ENCODE measurements at regions not wholly inside any gene's neighbourhood (a gene's known extent, or its start where the extent isn't known, plus 50 kb on each side); places are given as distances from the start of the nearest gene placed in this dataset.
"Not testable (repeated sequence)": the region's sequence is repeated elsewhere in the genome, so short reads cannot be mapped to it uniquely, and the experiment has no call there.

GRCh38 chr6:102766963-102767362 lies 1373.5 kb downstream of the GRIK2 start:
- CTCF ChIA-PET: no interaction called here
- POLR2A ChIA-PET: no interaction called here

DNA sequence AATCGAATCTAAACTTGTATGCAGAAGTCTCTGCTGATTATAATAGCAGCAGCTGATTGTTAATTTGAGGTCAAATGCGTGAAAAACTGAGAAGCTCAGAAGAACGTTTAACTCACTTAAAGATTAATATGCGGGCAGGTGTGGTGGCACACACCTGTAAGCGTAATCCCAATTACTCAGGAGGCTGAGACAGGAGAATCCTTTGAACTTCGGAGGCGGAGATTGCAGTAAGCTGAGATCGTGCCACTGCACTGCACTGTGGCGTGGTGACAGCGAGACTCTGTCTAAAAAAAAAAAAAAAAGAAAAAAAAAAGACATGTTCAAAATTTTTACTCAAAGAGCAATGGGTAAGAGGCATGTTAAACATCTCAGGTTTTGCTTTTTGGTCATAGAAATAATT lies 1370.8 kb downstream of the GRIK2 start:
- POLR2A ChIA-PET: no interaction called here
- CTCF ChIA-PET: no interaction called here

DNA sequence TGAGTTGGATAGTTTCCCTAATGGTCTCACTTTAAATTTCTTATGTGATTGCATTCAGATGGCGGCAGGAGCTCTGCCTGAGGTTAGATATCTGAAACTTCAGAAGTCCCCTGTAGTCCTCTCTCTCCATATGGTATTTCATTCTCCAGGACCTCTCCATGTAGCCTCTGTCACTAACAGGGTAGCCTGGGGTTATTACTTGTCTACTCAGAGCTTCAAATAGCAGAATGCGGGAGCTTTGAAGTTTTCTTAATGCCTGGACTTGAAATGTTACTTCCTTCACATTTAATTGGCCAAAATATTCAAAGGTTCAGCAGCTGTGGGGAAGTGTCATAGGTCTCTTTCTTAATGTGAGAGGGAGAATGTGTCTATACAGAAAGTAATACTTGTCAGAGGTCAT lies 1370.4 kb downstream of the GRIK2 start:
- CTCF ChIA-PET: no interaction called here

DNA sequence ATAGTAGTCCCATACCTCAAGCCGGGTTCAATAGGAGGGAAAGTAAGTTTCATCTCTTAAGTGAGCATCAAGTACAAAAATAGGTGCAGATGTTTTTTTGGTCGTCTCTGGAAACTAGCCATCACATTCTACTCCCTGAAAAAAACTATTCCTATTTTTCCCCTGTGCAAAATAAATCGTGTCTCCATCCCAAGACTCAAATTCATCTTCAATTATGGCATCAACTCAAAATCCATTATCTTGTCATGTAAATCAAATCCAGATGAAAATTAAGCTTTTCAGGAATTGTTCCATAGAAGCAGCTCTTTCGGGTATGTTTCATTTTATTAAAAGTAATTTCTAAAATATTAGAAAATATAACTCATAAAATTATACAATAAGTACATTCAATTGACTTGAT lies 1368.4 kb downstream of the GRIK2 start:
- POLR2A ChIA-PET: no interaction called here
- CTCF ChIA-PET: no interaction called here

More for the DNA sequence above, 1370.4 kb downstream of the GRIK2 start:
- POLR2A ChIA-PET: no interaction called here

DNA sequence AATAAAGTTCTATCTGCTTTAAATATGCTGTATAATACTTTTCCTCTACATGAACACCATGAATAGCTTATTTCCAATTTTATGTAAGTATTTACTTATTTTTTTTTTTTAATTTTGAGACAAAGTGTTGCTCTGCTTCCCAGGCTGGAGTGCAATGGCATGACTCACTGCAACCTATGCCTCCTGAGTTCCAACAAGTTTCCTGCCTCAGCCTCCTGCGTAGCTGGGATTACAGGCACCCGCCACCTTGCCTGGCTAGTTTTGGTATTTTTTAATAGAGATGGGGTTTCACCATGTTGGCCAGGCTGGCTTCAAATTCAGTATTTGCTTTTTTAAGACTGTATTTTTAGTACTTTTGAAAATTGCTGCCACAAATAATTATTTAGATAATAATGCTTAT lies 1365.9 kb downstream of the GRIK2 start:
- CTCF ChIA-PET: no interaction called here
- POLR2A ChIA-PET: no interaction called here

- CTCF ChIA-PET, POLR2A ChIA-PET: not testable (repeated sequence)
These were observed 1365.0 kb downstream of the GRIK2 start for GRCh38 chr6:102758536-102758935.

DNA sequence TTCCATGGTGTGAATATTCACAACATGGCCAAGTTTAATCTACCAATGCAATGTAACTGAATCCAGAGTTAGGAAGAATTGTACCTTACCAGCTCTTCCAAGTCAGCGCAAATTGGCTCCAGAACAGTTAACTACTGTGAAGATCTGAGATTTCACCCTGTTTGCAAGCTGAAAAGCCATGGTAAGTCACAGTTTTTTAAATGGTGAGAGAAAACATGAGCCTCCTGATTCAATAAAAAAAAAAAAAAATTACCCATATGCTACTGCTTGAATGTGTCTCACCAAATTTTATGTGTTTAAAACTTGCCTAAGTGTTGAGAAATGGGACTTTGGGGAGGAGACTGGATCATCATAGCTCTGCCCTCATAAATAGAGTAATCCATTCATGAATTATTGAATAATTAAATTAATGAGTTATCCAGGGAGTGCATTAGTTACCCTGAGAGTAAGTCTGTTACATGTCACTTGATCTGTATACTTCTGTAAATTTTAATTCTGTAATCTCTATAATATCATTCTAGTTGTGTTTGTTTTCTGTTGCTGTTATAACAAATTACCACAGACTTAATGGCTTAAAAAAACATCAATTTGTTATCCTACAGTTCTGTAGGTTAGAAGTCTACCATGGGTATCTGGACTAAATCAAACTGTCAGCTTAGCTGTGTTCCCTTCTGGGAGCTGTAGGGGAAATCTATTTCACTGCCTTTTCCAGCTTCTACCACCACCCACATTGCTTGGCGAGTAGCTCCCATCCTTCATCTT lies 1355.9 kb downstream of the GRIK2 start:
- POLR2A ChIA-PET: no interaction called here

DNA sequence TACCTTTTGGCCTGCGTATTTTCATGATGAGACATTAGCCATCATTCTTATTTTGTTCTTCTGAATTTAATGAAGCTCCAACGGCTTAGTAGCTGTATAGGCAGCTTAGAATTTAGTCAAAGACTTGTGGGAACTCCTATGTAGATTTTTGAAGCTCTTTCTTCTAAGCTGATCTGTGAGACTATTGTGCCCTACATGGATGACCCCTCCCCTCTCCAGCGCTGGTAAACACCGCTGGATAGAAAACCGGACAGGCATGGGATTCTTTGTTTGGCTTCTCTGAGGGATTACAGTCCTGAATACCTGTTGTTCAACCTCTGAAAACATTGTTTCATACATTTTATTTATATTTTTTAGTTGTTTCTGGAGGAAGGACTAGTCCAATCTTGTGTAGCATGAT lies 1353.4 kb downstream of the GRIK2 start:
- CTCF ChIA-PET: no interaction called here

More for the DNA sequence above, 1355.9 kb downstream of the GRIK2 start:
- CTCF ChIA-PET: no interaction called here

DNA sequence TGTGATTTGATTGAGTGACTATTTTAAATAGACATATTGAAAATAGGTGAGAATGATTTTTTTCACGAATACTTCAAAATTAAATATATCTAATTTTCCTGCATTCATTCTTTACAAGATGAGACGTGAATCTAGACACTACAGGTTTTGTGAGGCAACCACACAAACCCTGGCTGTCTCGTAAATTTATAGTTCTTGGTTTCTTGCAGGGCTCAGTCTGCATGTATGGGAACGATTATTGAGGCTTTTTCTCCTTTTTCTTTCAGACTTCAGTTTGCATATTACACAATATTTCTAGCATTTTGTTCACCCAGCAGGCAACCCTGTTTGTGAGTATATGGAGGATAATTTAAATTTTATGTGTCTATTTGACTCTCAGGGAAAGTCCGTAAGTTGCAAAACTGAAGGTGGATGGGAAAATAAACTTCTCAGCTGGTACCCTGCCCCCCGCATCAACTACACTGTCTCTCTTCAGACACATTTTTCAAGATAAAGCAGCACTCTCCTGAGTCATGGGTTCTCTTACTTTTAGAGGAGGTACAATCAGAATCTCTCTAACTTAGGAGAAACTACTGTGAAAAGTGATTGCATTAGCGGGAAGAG lies 1349.3 kb downstream of the GRIK2 start:
- ChIA-PET POLR2A (no interaction called here), CTCF (no interaction called here)

More for the DNA sequence above, 1353.4 kb downstream of the GRIK2 start:
- POLR2A ChIA-PET: no interaction called here

DNA sequence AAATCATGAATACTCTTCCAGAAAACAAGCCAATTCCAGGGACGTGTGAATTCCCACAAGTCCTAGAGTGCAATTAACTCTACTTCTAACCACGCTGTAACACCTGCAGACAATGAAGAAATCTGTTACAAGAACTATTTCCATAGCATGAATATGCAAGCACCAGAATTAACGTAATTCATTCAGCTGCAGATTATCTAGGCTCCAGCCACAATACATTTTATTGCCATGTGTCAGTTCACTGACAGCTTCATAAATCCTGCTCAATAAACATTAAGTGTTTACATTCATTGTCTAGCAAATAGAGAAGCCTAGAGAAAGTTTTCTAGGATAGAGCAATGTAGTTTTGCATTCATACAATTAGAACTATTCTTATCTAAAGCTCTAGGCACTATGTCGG lies 1348.5 kb downstream of the GRIK2 start:
- ChIA-PET POLR2A (no interaction called here), CTCF (no interaction called here)

- POLR2A ChIA-PET: no interaction called here
- CTCF ChIA-PET: no interaction called here
These were observed 1343.4 kb downstream of the GRIK2 start for GRCh38 chr6:102736941-102737368.

DNA sequence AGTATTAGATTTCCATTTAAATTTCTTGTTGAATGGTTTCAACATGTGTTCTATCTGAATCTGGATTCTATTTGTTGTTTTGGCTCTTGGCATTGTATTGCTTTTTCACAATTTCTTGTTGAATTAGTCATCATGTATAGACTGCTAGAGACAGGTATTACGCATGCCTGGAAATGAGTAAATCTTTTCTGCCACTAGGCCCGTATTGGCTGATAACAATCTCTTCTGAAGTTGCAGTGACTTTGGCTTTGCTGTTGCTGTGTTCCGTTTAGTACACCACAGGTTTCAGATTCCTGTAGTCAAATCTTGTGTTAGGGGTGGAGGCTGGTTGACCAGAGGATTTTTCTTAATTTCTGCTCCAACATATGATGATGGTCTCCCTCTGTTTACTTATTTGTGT lies 1339.4 kb downstream of the GRIK2 start:
- POLR2A ChIA-PET: no interaction called here

GRCh38 chr6:102722086-102722485 lies 1328.6 kb downstream of the GRIK2 start:
- POLR2A ChIA-PET, CTCF ChIA-PET: not testable (repeated sequence)

More for the DNA sequence above, 1339.4 kb downstream of the GRIK2 start:
- CTCF ChIA-PET: no interaction called here

GRCh38 chr6:102717737-102718456 lies 1324.4 kb downstream of the GRIK2 start:
- POLR2A ChIA-PET: no interaction called here
- CTCF ChIA-PET: no interaction called here

DNA sequence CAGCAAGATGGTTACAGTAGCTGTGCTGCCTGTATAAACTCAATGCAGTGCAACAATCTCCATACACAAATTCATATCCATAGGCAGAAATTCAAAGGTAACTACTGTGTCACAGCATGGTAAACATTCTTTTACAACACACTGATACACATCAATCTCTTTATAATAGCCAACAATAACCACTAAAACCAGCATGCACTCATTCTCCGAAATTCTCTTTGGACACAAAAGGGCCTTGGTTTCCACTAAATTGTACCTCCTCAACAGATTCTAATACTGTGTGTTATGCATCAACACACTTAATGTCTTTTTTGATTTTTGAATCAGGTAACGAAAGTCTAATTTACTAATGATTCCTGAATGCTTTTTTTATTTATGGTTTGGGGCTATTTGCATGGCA lies 1323.7 kb downstream of the GRIK2 start:
- CTCF ChIA-PET: no interaction called here
- POLR2A ChIA-PET: no interaction called here

DNA sequence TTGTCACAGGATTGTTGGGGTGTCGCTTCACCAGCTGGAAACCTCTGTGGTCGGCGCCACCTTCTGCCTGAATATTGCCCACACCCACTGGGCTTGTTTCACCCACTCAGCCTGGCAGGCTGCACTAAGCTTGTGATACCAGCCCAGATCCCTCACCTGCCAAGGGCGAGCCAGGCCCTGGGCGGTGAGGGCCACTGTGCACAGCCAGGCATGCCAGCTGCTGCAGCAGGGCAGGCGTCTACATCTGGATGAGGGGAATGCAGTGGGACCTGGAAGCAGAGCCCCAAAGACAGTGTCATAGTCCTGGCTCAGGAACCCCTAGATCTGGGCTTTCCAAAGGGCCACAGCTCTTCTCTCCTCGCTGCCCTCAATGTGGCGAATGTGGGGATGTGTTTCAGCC lies 1307.5 kb downstream of the GRIK2 start:
- ChIA-PET CTCF (no interaction called here), POLR2A (no interaction called here)

DNA sequence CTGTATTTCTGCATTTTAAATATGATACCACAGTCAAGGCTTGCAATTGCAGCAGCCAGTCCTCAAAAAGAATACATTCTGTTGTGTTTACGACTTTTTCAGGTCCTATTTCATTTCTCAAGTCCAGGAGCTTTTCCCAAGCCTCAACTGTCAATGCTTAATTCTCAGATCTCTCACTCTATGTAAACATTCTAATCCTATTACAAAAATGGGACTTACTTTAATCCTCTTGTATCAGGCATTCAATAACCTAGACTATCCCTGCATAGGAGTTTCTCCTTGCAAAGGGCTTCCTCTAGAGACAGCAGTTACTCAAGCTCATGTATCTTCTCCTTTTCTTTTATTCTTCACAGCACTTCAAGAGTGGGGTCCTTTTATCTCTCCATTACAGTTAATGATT lies 1293.0 kb downstream of the GRIK2 start:
- CTCF ChIA-PET: no interaction called here
- POLR2A ChIA-PET: no interaction called here

DNA sequence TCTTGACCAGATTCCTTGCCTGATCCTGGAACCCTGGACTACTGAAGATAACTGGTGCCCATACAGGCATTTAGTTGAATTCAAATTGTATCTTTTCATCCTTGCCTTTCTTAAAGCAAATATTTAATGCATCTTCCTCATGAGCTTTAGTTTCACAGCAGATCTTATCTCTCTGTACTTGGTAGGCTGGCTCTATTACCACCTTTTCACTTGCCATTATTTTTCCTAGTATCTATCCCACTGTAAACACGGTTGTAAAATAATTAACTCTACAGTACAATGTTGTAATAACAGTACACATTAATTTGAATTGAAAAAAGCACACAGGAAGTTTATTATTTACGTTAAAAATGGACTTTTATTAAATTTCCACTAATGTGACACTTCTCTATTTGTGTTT lies 1286.9 kb downstream of the GRIK2 start:
- ChIA-PET CTCF (no interaction called here), POLR2A (no interaction called here)

- POLR2A ChIA-PET: no interaction called here
- CTCF ChIA-PET: no interaction called here
These were observed 1286.4 kb downstream of the GRIK2 start for GRCh38 chr6:102679865-102680264.

- ChIA-PET CTCF (no interaction called here), POLR2A (no interaction called here)
These were observed 1283.7 kb downstream of the GRIK2 start for GRCh38 chr6:102677225-102677624.

GRCh38 chr6:102670735-102671134 lies 1277.2 kb downstream of the GRIK2 start:
- ChIA-PET CTCF (no interaction called here), POLR2A (no interaction called here)

- ChIA-PET CTCF (no interaction called here), POLR2A (no interaction called here)
These were observed 1269.3 kb downstream of the GRIK2 start for GRCh38 chr6:102662851-102663250.
